ENCODE measurements at regions not wholly inside any gene's neighbourhood (a gene's known extent, or its start where the extent isn't known, plus 50 kb on each side); places are given as distances from the start of the nearest gene placed in this dataset.

GRCh38 chr5:123273984-123274383, 149.2 kb downstream of the CEP120 start:
- 56 to 65% methylated on average over 3 of the region's 3 CpGs for WGBS, 2 donors
- no peak overlapping the region for H3K4me3 ChIP-seq
- H3K27ac ChIP-seq, result no peak overlapping the region
- H3K27me3 ChIP-seq, result no peaks in the 10 kb centered on the region
- TF ChIP-seq EP300 (IDR thresholded peaks at IDR 0.05) (no peak), POLR2A (IDR thresholded peaks at IDR 0.05) (no peak), POLR2AphosphoS5 (IDR thresholded peaks at IDR 0.05) (no peak)
- TF ChIP-seq, protein P1, sequence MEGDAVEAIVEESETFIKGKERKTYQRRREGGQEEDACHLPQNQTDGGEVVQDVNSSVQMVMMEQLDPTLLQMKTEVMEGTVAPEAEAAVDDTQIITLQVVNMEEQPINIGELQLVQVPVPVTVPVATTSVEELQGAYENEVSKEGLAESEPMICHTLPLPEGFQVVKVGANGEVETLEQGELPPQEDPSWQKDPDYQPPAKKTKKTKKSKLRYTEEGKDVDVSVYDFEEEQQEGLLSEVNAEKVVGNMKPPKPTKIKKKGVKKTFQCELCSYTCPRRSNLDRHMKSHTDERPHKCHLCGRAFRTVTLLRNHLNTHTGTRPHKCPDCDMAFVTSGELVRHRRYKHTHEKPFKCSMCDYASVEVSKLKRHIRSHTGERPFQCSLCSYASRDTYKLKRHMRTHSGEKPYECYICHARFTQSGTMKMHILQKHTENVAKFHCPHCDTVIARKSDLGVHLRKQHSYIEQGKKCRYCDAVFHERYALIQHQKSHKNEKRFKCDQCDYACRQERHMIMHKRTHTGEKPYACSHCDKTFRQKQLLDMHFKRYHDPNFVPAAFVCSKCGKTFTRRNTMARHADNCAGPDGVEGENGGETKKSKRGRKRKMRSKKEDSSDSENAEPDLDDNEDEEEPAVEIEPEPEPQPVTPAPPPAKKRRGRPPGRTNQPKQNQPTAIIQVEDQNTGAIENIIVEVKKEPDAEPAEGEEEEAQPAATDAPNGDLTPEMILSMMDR (IDR thresholded peaks at IDR 0.05), result no peak
- H3K9me3 ChIP-seq, result no peaks in the 10 kb centered on the region
- DNase-seq (no peak), ATAC-seq (ENCODE audit: low FRiP score in 2 of 2) (no peak)
- H3K36me3 ChIP-seq, result no peaks in the 10 kb centered on the region
- H3K4me1 ChIP-seq, result no peaks in the 10 kb centered on the region

GRCh38 chr5:123273095-123273494, 150.1 kb downstream of the CEP120 start:
- WGBS, 2 donors, result 96% methylated on average over 2 of the region's 2 CpGs
- TF ChIP-seq POLR2AphosphoS5 (IDR thresholded peaks at IDR 0.05) (no peak), POLR2A (IDR thresholded peaks at IDR 0.05) (no peak), EP300 (IDR thresholded peaks at IDR 0.05) (no peak)
- TF ChIP-seq, protein P1 (IDR thresholded peaks at IDR 0.05), result no peak
- H3K4me1 ChIP-seq, result no peaks in the 10 kb centered on the region
- H3K27ac ChIP-seq, result no peak overlapping the region
- H3K27me3 ChIP-seq, result no peaks in the 10 kb centered on the region
- H3K36me3 ChIP-seq, result no peaks in the 10 kb centered on the region
- no peaks in the 10 kb centered on the region for H3K9me3 ChIP-seq
- ATAC-seq (ENCODE audit: low FRiP score in 2 of 2) (no peak), DNase-seq (no peak)
- H3K4me3 ChIP-seq, result no peak overlapping the region

DNA sequence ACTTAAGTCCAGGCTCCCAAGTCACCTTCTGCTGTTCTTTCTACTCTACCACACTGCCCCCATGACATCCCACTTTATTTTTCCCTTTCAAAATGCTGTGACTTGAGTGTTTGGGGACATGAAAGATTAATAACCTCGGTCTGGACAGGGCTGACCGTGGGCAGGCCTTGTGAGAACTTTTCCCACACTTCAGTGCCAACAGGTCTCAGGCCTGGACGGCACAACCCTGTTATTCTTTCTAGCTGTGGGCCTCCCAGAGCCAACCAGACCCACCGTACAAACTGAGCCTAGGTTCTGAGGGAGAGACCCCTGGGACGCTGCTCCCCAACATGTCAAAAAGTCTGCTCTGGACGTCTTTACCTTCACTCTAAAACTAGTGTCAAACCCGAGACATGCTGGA, 153.4 kb downstream of the CEP120 start:
- no peaks in the 10 kb centered on the region for H3K9me3 ChIP-seq
- no peak overlapping the region for H3K27ac ChIP-seq
- ATAC-seq (ENCODE audit: low FRiP score in 2 of 2), result no peak

GRCh38 chr5:123269436-123269835, 153.8 kb downstream of the CEP120 start:
- Histone ChIP-seq H3K27me3 (no peaks in the 10 kb centered on the region), H3K4me3 (no peak overlapping the region), H3K27ac (no peak overlapping the region), H3K9me3 (no peaks in the 10 kb centered on the region), H3K36me3 (no peaks in the 10 kb centered on the region), H3K4me1 (no peaks in the 10 kb centered on the region)
- 81 to 82% methylated on average over 4 of the region's 4 CpGs for WGBS, 2 donors
- no peak for ATAC-seq (ENCODE audit: low FRiP score in 2 of 2)
- TF ChIP-seq, protein P1 (IDR thresholded peaks at IDR 0.05), result no peak
- no peak for TF ChIP-seq POLR2AphosphoS5 (IDR thresholded peaks at IDR 0.05)
- DNase-seq, result no peak

More for the DNA sequence above, 153.4 kb downstream of the CEP120 start:
- Histone ChIP-seq H3K4me1 (no peaks in the 10 kb centered on the region), H3K36me3 (no peaks in the 10 kb centered on the region), H3K27me3 (no peaks in the 10 kb centered on the region), H3K4me3 (no peak overlapping the region)
- TF ChIP-seq EP300 (IDR thresholded peaks at IDR 0.05), result no peak
- TF ChIP-seq POLR2AphosphoS5 (IDR thresholded peaks at IDR 0.05), result no peak
- TF ChIP-seq, protein P1 (IDR thresholded peaks at IDR 0.05), result no peak
- TF ChIP-seq POLR2A (IDR thresholded peaks at IDR 0.05), result no peak
- whole genome bisulfite sequencing, 2 donors, result 73 to 80% methylated on average over 7 of the region's 7 CpGs
- no peak for DNase-seq

- DNase-seq (no peak), ATAC-seq (ENCODE audit: low FRiP score in 2 of 2) (no peak)
- H3K9me3 ChIP-seq, result no peaks in the 10 kb centered on the region
- H3K27ac ChIP-seq, result no peak overlapping the region
- no peak overlapping the region for H3K4me3 ChIP-seq
- no peaks in the 10 kb centered on the region for H3K27me3 ChIP-seq
- no peak for TF ChIP-seq POLR2AphosphoS5 (IDR thresholded peaks at IDR 0.05)
- TF ChIP-seq, protein P1 (IDR thresholded peaks at IDR 0.05), result no peak
- TF ChIP-seq POLR2A (IDR thresholded peaks at IDR 0.05), result no peak
- no peak for TF ChIP-seq EP300 (IDR thresholded peaks at IDR 0.05)
- no peaks in the 10 kb centered on the region for H3K4me1 ChIP-seq
- H3K36me3 ChIP-seq, result no peaks in the 10 kb centered on the region
Observed at GRCh38 chr5:123266365-123266764, 156.8 kb downstream of the CEP120 start.

Measured in upper lobe of left lung (tissue), 6 donors.